OCI-LY7 (cell line): ENCODE measurements at regions not wholly inside any gene's neighbourhood (a gene's known extent, or its start where the extent isn't known, plus 50 kb on each side); places are given as distances from the start of the nearest gene placed in this dataset.

ENCODE experiments used
- BruUV-seq: library from RNA; stranded (reverse); fragments of 400-500 nt; replicated peaks from 2 replicates; lab custom pipeline; 2021; lab: Mats Ljungman, UMichigan
- CTCF ChIA-PET: fragments of 300-600 bp; sonication (Branson Sonifier 250); formaldehyde crosslinking; loops from one replicate; lab custom pipeline; 2022; ENCODE audit warnings: antibody characterized with exemption; ENCODE audit not compliant: unreplicated experiment; lab: Charles Lee
- POLR2A ChIA-PET: fragments of 300-600 bp; sonication (Branson Sonifier 250); formaldehyde crosslinking; loops from one replicate; lab custom pipeline; 2022; ENCODE audit warnings: antibody characterized with exemption; lab: Charles Lee
- DNase-seq: peaks from one replicate; pipeline ENCODE4 v3.0.0-alpha.2; 2015; ENCODE audit warnings: low spot score
- H2AFZ ChIP-seq: fragments of 200-600 bp; sonication (generic), shearing (Covaris generic); 2 replicates; pipeline ENCODE4 v1.6.1; 2014; ENCODE audit warnings: mild to moderate bottlenecking, antibody characterized with exemption, low read length, moderate library complexity
- H3K27ac ChIP-seq: fragments of 200-600 bp; sonication (generic); 2 replicates; pipeline ENCODE4 v1.5.1; 2014; ENCODE audit warnings: mixed run types, low read depth, mild to moderate bottlenecking, moderate library complexity, low read length, inconsistent platforms; ENCODE audit not compliant: poor library complexity, severe bottlenecking
- H3K36me3 ChIP-seq: fragments of 200-600 bp; sonication (generic); 2 replicates; pipeline ENCODE4 v1.6.1; 2014; ENCODE audit warnings: mild to moderate bottlenecking, antibody characterized with exemption, low read length, moderate library complexity, mixed read lengths; ENCODE audit not compliant: insufficient read depth
- H3K4me1 ChIP-seq: fragments of 200-600 bp; sonication (generic); 2 replicates; pipeline ENCODE4 v1.5.1; 2014; ENCODE audit warnings: mild to moderate bottlenecking, low read length; ENCODE audit not compliant: insufficient read depth, poor library complexity, severe bottlenecking
- H3K4me2 ChIP-seq: fragments of 200-600 bp; sonication (generic); 2 replicates; pipeline ENCODE4 v1.6.1; 2014; ENCODE audit warnings: mild to moderate bottlenecking, low read length
- H3K4me3 ChIP-seq: fragments of 200-600 bp; sonication (generic); 2 replicates; pipeline ENCODE4 v1.5.1; 2014; ENCODE audit warnings: mild to moderate bottlenecking, low read depth, low read length; ENCODE audit not compliant: poor library complexity, severe bottlenecking
- H3K79me2 ChIP-seq: fragments of 200-600 bp; sonication (generic); 2 replicates; pipeline ENCODE4 v1.6.1; 2016; ENCODE audit warnings: low read depth, mild to moderate bottlenecking, low read length, moderate library complexity, mixed read lengths; ENCODE audit not compliant: insufficient read depth
- H3K9me2 ChIP-seq: fragments of 200-600 bp; sonication (generic); 2 replicates; pipeline ENCODE4 v1.6.1; 2016; ENCODE audit warnings: mild to moderate bottlenecking, low read length, mixed read lengths; ENCODE audit not compliant: insufficient read depth
- H3K9me3 ChIP-seq: fragments of 200-600 bp; sonication (generic); 2 replicates; pipeline ENCODE4 v1.6.1; 2014; ENCODE audit warnings: mild to moderate bottlenecking, mixed run types, low read length, mixed read lengths
- H4K20me1 ChIP-seq: fragments of 200-600 bp; sonication (generic); 2 replicates; pipeline ENCODE4 v1.6.1; 2014; ENCODE audit warnings: mild to moderate bottlenecking, antibody characterized with exemption, low read length, moderate library complexity, mixed read lengths; ENCODE audit not compliant: insufficient read depth
- EZH2phosphoT487 ChIP-seq: fragments of 200-600 bp; sonication (generic); IDR thresholded peaks from 2 replicates; pipeline ENCODE4 v1.6.1; 2018; ENCODE audit warnings: low read depth, borderline replicate concordance, mild to moderate bottlenecking, mixed run types, antibody characterized with exemption, low read length, moderate library complexity, mixed read lengths
- intact Hi-C: fragments of 100-400 bp; cut with micrococcal nuclease; formaldehyde crosslinking; loops from one replicate; pipeline ENCODE4 v1.10.0; 2022; ENCODE audit not compliant: unreplicated experiment
- TF ChIP-seq, protein P1 (sequence below): fragments of 200-600 bp; sonication (generic); conservative IDR thresholded peaks from 2 replicates; pipeline ENCODE4 v1.5.1; 2014; ENCODE audit warnings: mild to moderate bottlenecking, antibody characterized with exemption, low read length, moderate library complexity, mixed read lengths

DNA sequence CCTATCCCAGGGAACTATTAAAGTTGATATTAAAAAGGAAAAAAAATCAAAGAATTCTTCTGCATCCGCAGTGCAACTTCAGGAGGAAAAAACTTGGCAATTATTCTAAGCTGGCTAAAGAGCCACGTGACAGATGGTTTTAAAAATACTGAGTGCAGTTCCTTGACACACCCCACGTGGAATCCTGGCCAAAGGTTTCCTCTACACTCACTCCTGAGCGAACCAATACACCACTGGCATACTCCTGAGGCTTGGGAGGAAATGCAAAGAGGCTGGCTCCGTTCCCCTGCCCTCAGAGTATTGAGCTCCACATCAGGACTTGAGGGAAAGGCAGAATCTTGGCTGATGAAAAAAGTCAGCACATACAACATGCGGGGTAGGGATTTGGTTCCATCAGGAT lies 133.8 kb upstream of the ATP6AP2 start:
- H3K9me2 ChIP-seq = no peaks in the 10 kb centered on the region
- H2AFZ ChIP-seq = no peak overlapping the region
- H3K4me3 ChIP-seq = no peak overlapping the region
- no peak overlapping the region for H3K4me2 ChIP-seq
- no TSS peak for BruUV-seq
- H4K20me1 ChIP-seq = no peaks in the 10 kb centered on the region
- no peak overlapping the region for H3K27ac ChIP-seq
- no peaks in the 10 kb centered on the region for H3K4me1 ChIP-seq
- ChIA-PET CTCF (no interaction called here), POLR2A (no interaction called here)
- intact Hi-C loops = no loop called here
- H3K79me2 ChIP-seq = no peaks in the 10 kb centered on the region
- DNase-seq = no peak
- no peaks in the 10 kb centered on the region for H3K36me3 ChIP-seq
- TF ChIP-seq, protein P1, sequence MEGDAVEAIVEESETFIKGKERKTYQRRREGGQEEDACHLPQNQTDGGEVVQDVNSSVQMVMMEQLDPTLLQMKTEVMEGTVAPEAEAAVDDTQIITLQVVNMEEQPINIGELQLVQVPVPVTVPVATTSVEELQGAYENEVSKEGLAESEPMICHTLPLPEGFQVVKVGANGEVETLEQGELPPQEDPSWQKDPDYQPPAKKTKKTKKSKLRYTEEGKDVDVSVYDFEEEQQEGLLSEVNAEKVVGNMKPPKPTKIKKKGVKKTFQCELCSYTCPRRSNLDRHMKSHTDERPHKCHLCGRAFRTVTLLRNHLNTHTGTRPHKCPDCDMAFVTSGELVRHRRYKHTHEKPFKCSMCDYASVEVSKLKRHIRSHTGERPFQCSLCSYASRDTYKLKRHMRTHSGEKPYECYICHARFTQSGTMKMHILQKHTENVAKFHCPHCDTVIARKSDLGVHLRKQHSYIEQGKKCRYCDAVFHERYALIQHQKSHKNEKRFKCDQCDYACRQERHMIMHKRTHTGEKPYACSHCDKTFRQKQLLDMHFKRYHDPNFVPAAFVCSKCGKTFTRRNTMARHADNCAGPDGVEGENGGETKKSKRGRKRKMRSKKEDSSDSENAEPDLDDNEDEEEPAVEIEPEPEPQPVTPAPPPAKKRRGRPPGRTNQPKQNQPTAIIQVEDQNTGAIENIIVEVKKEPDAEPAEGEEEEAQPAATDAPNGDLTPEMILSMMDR = no peak
- no peak for TF ChIP-seq EZH2phosphoT487
- H3K9me3 ChIP-seq = no peaks in the 10 kb centered on the region

DNA sequence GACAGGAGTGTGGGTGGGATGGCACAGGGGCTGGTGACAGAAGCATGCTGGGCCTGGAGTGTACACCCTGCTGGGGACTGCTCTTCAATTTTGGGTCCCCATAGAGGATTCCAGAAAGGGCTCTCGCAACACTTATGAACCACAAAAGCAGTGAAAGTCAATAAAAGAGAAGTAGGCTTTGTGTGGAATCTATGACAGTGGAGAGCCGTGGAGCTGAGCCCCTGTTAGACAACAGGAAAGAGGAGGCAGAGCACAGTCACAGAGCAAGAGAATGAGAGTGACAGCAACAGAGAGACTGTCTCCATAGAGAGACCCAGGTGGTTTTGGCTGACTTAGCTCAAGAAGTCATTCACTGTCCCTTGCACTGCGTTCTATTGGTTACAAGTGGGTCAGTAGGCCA lies 135.1 kb upstream of the ATP6AP2 start:
- no peaks in the 10 kb centered on the region for H3K4me1 ChIP-seq
- POLR2A ChIA-PET = no interaction called here
- no peak overlapping the region for H3K4me2 ChIP-seq
- H3K79me2 ChIP-seq = no peaks in the 10 kb centered on the region
- CTCF ChIA-PET = no interaction called here
- no peak overlapping the region for H2AFZ ChIP-seq
- no peak overlapping the region for H3K4me3 ChIP-seq
- H4K20me1 ChIP-seq = no peaks in the 10 kb centered on the region
- no peaks in the 10 kb centered on the region for H3K36me3 ChIP-seq
- H3K9me3 ChIP-seq = no peaks in the 10 kb centered on the region
- H3K27ac ChIP-seq = no peak overlapping the region
- no peaks in the 10 kb centered on the region for H3K9me2 ChIP-seq
- TF ChIP-seq, protein P1 = no peak
- TF ChIP-seq EZH2phosphoT487 = no peak
- BruUV-seq = no TSS peak
- intact Hi-C loops = no loop called here
- no peak for DNase-seq

DNA sequence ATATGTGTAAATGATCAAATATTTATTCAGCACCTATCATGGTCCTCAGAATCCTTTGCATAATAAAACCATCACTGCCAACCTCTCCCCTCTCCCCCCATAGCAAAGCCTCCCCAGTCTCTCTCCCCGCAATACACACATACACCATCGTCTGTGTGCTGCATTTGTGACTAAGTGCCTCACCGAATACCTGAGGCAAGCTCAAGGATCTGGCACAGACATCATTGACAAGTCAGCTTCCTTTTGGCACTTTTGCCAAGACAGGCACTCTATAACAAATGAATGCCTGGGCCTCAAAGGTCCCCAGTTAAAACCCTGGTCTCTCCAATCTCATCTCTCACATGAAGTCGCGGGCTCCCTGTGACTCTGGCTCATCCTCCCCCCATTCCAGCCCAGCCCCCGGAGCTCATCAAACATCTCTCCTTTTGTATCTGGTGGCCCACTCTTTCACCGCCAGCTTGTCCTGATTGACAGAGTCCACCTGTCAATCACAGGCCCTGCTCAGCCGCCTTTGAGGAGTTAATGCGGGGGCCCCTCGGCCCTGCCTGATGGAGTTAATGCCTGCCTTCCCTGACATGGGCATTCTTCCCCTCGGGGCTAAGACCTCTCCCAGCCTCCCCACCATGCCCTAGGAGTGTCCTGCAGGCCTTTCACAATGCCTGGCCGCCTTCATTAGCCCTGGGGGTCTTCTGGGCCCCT lies 135.8 kb upstream of the ATP6AP2 start:
- ChIA-PET CTCF (no interaction called here), POLR2A (no interaction called here)
- no peaks in the 10 kb centered on the region for H4K20me1 ChIP-seq
- DNase-seq = no peak
- intact Hi-C loops = no loop called here
- BruUV-seq = no TSS peak
- H3K36me3 ChIP-seq = no peaks in the 10 kb centered on the region
- no peaks in the 10 kb centered on the region for H3K9me3 ChIP-seq
- no peak overlapping the region for H3K4me2 ChIP-seq
- TF ChIP-seq EZH2phosphoT487 = no peak
- TF ChIP-seq, protein P1 = no peak
- no peaks in the 10 kb centered on the region for H3K9me2 ChIP-seq
- no peak overlapping the region for H2AFZ ChIP-seq
- no peaks in the 10 kb centered on the region for H3K79me2 ChIP-seq
- H3K4me1 ChIP-seq = no peaks in the 10 kb centered on the region
- no peak overlapping the region for H3K4me3 ChIP-seq
- H3K27ac ChIP-seq = no peak overlapping the region
